ENCODE measurements at regions not wholly inside any gene's neighbourhood (a gene's known extent, or its start where the extent isn't known, plus 50 kb on each side); places are given as distances from the start of the nearest gene placed in this dataset.

DNA sequence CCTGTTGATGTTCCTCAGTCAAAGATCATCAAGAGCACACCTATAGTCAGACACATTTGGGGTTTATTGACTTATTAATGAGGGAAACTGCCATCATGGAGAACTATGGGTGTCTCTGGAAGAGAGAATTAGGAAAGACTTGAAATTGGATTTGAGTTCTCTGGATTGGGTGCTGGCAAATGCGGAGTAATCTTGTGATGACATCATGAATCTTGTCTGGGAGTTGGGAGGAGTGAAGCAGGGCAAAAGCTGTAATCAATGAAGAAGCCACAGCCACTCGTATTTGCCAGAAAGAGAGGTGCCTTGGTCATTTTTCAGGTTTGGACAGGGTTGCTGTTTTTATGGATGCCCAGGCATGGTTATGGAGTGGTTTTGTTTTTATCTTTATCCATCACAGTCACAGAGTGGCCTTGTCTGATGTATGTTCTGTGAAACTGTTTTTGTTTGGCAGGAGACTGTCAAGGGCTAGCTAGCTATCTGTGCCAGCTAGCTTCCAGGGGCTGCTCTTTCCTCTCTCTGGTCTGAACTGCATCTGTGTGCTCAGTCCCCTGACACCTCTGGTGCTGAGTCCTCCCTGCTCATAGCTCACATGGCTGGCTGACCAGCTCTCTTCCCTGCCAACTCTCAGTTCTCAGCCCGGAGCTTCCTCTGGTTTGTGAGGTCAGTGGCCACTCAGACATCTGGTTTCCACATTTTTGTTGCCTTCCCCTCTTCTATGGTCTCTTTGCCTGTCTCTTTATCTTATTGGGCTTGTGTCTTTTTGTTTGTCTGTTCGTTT lies 193.4 kb upstream of the RMP24 start:
- no peak overlapping the region for H3K4me3 Mint-ChIP-seq
- H3K36me3 Mint-ChIP-seq (ENCODE audit: low read depth) = no peaks in the 10 kb centered on the region
- H3K4me1 Mint-ChIP-seq = no peaks in the 10 kb centered on the region
- DNase-seq (ENCODE audit: low read depth, low spot score) = no peak
- H3K27me3 Mint-ChIP-seq (ENCODE audit: low read depth) = peaks cover 42% of the 10 kb centered on the region
- no peaks in the 10 kb centered on the region for H3K9me3 Mint-ChIP-seq
- TF ChIP-seq, protein P1, sequence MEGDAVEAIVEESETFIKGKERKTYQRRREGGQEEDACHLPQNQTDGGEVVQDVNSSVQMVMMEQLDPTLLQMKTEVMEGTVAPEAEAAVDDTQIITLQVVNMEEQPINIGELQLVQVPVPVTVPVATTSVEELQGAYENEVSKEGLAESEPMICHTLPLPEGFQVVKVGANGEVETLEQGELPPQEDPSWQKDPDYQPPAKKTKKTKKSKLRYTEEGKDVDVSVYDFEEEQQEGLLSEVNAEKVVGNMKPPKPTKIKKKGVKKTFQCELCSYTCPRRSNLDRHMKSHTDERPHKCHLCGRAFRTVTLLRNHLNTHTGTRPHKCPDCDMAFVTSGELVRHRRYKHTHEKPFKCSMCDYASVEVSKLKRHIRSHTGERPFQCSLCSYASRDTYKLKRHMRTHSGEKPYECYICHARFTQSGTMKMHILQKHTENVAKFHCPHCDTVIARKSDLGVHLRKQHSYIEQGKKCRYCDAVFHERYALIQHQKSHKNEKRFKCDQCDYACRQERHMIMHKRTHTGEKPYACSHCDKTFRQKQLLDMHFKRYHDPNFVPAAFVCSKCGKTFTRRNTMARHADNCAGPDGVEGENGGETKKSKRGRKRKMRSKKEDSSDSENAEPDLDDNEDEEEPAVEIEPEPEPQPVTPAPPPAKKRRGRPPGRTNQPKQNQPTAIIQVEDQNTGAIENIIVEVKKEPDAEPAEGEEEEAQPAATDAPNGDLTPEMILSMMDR (conservative IDR thresholded peaks at IDR 0.05) = no peak
- H3K27ac Mint-ChIP-seq (ENCODE audit: unreplicated experiment) = no peak overlapping the region

DNA sequence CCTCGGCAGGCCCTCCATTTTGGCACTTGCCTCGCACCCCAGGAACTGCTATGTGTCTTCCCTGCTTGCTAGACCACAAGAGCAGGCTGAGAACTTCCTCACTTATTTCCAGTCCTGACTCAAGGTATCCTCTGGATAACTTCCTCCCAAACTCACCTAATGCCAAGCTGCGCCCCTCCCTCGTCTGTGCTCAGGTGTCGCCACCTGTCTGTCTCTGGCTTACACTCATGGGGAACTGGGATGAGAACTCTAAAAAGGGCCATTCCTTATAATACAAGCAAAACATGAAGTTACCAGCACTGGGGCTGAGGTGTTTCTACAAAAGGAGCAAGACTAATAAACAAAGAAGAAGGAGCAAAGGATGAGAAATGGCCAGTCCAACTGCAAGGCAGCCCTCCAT lies 191.5 kb upstream of the RMP24 start:
- peaks cover 31% of the 10 kb centered on the region for H3K27me3 Mint-ChIP-seq (ENCODE audit: low read depth)
- DNase-seq (ENCODE audit: low read depth, low spot score) = no peak
- H3K4me1 Mint-ChIP-seq = no peaks in the 10 kb centered on the region
- H3K36me3 Mint-ChIP-seq (ENCODE audit: low read depth) = no peaks in the 10 kb centered on the region
- H3K4me3 Mint-ChIP-seq = no peak overlapping the region
- TF ChIP-seq, protein P1 (conservative IDR thresholded peaks at IDR 0.05) = no peak
- H3K9me3 Mint-ChIP-seq = no peaks in the 10 kb centered on the region
- H3K27ac Mint-ChIP-seq (ENCODE audit: unreplicated experiment) = no peak overlapping the region

DNA sequence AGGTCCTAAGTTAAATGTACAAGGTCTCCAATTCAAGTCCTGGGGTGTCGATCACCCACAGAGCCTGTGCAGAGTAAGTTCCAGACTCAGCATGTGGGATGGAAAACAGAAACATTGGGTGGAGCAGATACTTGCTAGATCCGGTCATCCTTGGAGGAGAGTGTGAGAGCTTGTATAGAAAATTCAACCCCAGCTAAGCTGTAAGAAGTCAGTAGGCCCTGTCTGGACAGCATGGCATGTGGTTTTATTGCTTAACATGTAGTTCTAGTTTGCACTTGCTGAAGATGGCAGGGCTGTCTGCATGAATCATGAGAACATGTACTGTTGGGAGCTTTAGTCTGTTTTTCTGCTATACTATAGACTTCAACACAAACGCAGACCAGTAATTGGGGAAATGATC lies 189.6 kb upstream of the RMP24 start:
- no peaks in the 10 kb centered on the region for H3K36me3 Mint-ChIP-seq (ENCODE audit: low read depth)
- H3K4me1 Mint-ChIP-seq = peaks cover 4% of the 10 kb centered on the region
- TF ChIP-seq, protein P1 (conservative IDR thresholded peaks at IDR 0.05) = no peak
- DNase-seq (ENCODE audit: low read depth, low spot score) = no peak
- H3K27me3 Mint-ChIP-seq (ENCODE audit: low read depth) = peaks cover 24% of the 10 kb centered on the region
- no peak overlapping the region for H3K27ac Mint-ChIP-seq (ENCODE audit: unreplicated experiment)
- H3K9me3 Mint-ChIP-seq = no peaks in the 10 kb centered on the region
- no peak overlapping the region for H3K4me3 Mint-ChIP-seq

DNA sequence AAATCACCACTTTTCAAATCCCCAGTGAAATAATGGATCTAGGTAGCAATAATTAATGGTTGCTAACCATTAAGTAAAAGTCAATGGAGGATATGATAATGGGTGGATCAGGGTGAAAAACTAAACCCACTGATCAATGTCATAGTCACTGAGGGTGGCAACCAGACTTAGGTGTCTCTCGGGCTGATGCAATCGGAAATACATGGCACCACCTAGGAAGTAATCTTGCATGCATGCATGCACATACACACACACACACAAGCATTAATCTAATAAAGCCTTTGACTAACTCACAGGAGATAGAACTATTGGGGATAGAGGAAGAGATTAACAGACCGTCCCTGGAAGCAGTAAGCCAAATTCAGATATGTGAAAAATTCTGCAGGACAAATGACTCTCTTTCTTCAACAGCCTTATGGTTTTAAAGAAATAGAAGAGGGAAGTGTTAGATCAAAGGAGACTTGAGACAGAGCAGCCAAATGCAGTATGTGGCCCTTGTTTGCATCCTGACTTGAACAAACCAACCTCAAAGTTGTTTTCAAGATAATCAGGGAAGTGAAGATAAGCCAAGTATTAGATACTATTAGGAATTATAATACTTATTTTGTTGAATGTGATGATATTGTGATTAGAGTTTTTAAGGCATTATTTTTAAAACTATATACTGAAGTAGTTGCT lies 186.0 kb upstream of the RMP24 start:
- Mint-ChIP-seq H3K27me3 (ENCODE audit: low read depth) (peaks cover 6% of the 10 kb centered on the region), H3K36me3 (ENCODE audit: low read depth) (no peaks in the 10 kb centered on the region), H3K9me3 (no peaks in the 10 kb centered on the region), H3K4me1 (peaks cover 4% of the 10 kb centered on the region), H3K27ac (ENCODE audit: unreplicated experiment) (no peak overlapping the region), H3K4me3 (no peak overlapping the region)
- TF ChIP-seq, protein P1 (conservative IDR thresholded peaks at IDR 0.05) = no peak
- no peak for DNase-seq (ENCODE audit: low read depth, low spot score)

DNA sequence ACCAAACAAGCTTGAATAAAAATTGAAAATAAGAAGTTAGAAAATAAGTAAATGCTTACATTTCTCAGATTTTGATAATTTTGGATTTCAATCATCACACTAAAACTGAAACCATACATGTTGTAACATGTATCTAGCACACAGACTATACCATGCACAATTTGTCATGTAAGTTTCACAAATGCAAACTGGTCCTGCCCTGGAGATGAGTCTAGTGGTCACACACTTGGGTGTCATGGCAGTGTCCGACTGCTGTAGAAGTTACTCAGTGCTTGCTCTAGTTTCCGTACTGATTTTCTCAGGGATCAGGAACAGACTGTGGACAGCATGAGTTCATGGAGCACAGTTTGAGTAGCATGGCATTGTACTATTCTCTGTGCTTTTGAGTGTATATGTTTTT lies 182.9 kb upstream of the RMP24 start:
- TF ChIP-seq, protein P1 (conservative IDR thresholded peaks at IDR 0.05) = no peak
- Mint-ChIP-seq H3K4me3 (no peak overlapping the region), H3K27me3 (ENCODE audit: low read depth) (peaks cover 11% of the 10 kb centered on the region), H3K36me3 (ENCODE audit: low read depth) (no peaks in the 10 kb centered on the region), H3K27ac (ENCODE audit: unreplicated experiment) (no peak overlapping the region), H3K9me3 (no peaks in the 10 kb centered on the region), H3K4me1 (peaks cover 4% of the 10 kb centered on the region)
- no peak for DNase-seq (ENCODE audit: low read depth, low spot score)
